ENCODE measurements at regions not wholly inside any gene's neighbourhood (a gene's known extent, or its start where the extent isn't known, plus 50 kb on each side); places are given as distances from the start of the nearest gene placed in this dataset.

DNA sequence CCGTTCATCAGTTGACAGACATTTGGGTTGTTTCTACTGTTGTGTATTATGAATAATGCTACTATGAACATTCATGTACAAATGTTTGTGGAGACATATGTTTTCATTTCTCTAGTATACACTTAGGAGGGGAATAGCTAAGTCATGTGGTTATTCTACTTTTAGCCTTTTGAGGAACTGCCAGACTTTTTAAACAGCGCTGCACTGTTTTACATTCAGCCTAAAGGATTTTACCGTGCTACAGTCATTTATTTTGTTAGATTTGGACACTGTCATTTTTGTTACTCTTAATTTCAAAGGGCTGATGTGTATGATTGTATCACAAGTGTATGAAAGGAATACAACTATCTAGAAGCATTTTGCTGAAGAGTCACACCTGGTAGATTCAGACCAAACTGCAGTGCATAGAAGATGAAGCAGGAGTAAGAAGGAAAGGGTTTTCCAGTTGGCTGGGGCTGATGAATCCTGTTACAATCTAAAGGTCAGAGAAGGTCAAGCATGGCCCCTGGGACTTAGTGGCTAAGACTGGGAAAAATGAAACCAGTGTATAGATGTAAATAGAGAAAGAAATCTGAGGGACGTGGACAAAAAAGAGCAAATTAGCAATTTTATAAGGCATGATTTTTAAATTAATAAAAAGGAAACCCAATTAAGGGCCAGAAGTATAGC lies 509.7 kb downstream of the PSAT1 start:
- no peaks in the 10 kb centered on the region for H3K9me3 ChIP-seq
- no peak overlapping the region for H3K27ac ChIP-seq
- WGBS, 5 donors = 57 to 81% (median 77%) methylated on average over 4 of the region's 4 CpGs
- no peaks in the 10 kb centered on the region for H3K4me1 ChIP-seq
- H3K27me3 ChIP-seq = no peaks in the 10 kb centered on the region
- intact Hi-C loops (cut with DNase I; ENCODE audit: low total_unique reads) = no loop called here
- no peak overlapping the region for H3K4me3 ChIP-seq
- H3K36me3 ChIP-seq = no peaks in the 10 kb centered on the region
- TF ChIP-seq POLR2AphosphoS5 (IDR thresholded peaks at IDR 0.05) = no peak
- TF ChIP-seq, protein P1, sequence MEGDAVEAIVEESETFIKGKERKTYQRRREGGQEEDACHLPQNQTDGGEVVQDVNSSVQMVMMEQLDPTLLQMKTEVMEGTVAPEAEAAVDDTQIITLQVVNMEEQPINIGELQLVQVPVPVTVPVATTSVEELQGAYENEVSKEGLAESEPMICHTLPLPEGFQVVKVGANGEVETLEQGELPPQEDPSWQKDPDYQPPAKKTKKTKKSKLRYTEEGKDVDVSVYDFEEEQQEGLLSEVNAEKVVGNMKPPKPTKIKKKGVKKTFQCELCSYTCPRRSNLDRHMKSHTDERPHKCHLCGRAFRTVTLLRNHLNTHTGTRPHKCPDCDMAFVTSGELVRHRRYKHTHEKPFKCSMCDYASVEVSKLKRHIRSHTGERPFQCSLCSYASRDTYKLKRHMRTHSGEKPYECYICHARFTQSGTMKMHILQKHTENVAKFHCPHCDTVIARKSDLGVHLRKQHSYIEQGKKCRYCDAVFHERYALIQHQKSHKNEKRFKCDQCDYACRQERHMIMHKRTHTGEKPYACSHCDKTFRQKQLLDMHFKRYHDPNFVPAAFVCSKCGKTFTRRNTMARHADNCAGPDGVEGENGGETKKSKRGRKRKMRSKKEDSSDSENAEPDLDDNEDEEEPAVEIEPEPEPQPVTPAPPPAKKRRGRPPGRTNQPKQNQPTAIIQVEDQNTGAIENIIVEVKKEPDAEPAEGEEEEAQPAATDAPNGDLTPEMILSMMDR (IDR thresholded peaks at IDR 0.05) = no peak
- no peak for TF ChIP-seq POLR2A (IDR thresholded peaks at IDR 0.05)
- no peak for TF ChIP-seq EP300 (IDR thresholded peaks at IDR 0.05)
- DNase-seq = peak in 1 of 2 donors; percentile 10

GRCh38 chr9:78807286-78807685 lies 510.4 kb downstream of the PSAT1 start:
- intact Hi-C loops (cut with DNase I; ENCODE audit: low total_unique reads) = no loop called here
- Histone ChIP-seq H3K36me3 (no peaks in the 10 kb centered on the region), H3K4me1 (no peaks in the 10 kb centered on the region), H3K4me3 (no peak overlapping the region), H3K9me3 (no peaks in the 10 kb centered on the region), H3K27ac (no peak overlapping the region), H3K27me3 (no peaks in the 10 kb centered on the region)
- WGBS, 5 donors = 67 to 89% (median 79%) methylated on average over 4 of the region's 4 CpGs
- TF ChIP-seq, protein P1 (IDR thresholded peaks at IDR 0.05) = no peak
- no peak for TF ChIP-seq POLR2AphosphoS5 (IDR thresholded peaks at IDR 0.05)
- no peak for TF ChIP-seq POLR2A (IDR thresholded peaks at IDR 0.05)
- TF ChIP-seq EP300 (IDR thresholded peaks at IDR 0.05) = no peak
- DNase-seq = no peak

GRCh38 chr9:78808048-78808447 lies 511.1 kb downstream of the PSAT1 start:
- Histone ChIP-seq H3K9me3 (no peaks in the 10 kb centered on the region), H3K4me1 (no peaks in the 10 kb centered on the region), H3K27ac (no peak overlapping the region), H3K4me3 (no peak overlapping the region), H3K27me3 (no peaks in the 10 kb centered on the region), H3K36me3 (no peaks in the 10 kb centered on the region)
- WGBS, 5 donors = 65 to 90% (median 83%) methylated on average over 3 of the region's 3 CpGs
- TF ChIP-seq POLR2A (IDR thresholded peaks at IDR 0.05) = no peak
- no peak for TF ChIP-seq POLR2AphosphoS5 (IDR thresholded peaks at IDR 0.05)
- TF ChIP-seq, protein P1 (IDR thresholded peaks at IDR 0.05) = no peak
- TF ChIP-seq EP300 (IDR thresholded peaks at IDR 0.05) = no peak
- intact Hi-C loops (cut with DNase I; ENCODE audit: low total_unique reads) = no loop called here
- DNase-seq = no peak

- H3K4me3 ChIP-seq = no peak overlapping the region
- no peaks in the 10 kb centered on the region for H3K9me3 ChIP-seq
- no peaks in the 10 kb centered on the region for H3K27me3 ChIP-seq
- no peaks in the 10 kb centered on the region for H3K36me3 ChIP-seq
- no peak overlapping the region for H3K27ac ChIP-seq
- TF ChIP-seq POLR2A (IDR thresholded peaks at IDR 0.05) = no peak
- TF ChIP-seq EP300 (IDR thresholded peaks at IDR 0.05) = no peak
- TF ChIP-seq, protein P1 (IDR thresholded peaks at IDR 0.05) = no peak
- no peak for TF ChIP-seq POLR2AphosphoS5 (IDR thresholded peaks at IDR 0.05)
- H3K4me1 ChIP-seq = no peaks in the 10 kb centered on the region
- intact Hi-C loops (cut with DNase I; ENCODE audit: low total_unique reads) = no loop called here
- 74 to 84% (median 80%) methylated on average over 10 of the region's 10 CpGs for WGBS, 5 donors
- no peak for DNase-seq
These were observed 514.8 kb downstream of the PSAT1 start for GRCh38 chr9:78811622-78812276.

All from stomach (tissue), 8 donors.